Gastrocnemius medialis (tissue), 4 donors: ENCODE measurements at regions not wholly inside any gene's neighbourhood (a gene's known extent, or its start where the extent isn't known, plus 50 kb on each side); places are given as distances from the start of the nearest gene placed in this dataset.

Source experiments
- CTCF ChIP-seq, 5 experiments: fragments of 450-650 bp in 3 of 5; fragments of 200-600 bp in 2 of 5; sonication (generic) in 2 of 5; IDR thresholded peaks in 4 of 5; conservative IDR thresholded peaks in 1 of 5; 1 replicate in 4 of 5; 2 replicates in 1 of 5; pipeline ENCODE4 v1.5.1; 2016 to 2019; ENCODE audit warnings: antibody characterized with exemption in 5 of 5, mild to moderate bottlenecking in 3 of 5, moderate library complexity in 3 of 5
- POLR2A ChIP-seq, 2 donors: fragments of 450-650 bp; IDR thresholded peaks; one replicate each; pipeline ENCODE4 v1.6.1; 2017; ENCODE audit warnings: antibody characterized with exemption in 2 of 2, mild to moderate bottlenecking in 2 of 2, moderate library complexity in 2 of 2

DNA sequence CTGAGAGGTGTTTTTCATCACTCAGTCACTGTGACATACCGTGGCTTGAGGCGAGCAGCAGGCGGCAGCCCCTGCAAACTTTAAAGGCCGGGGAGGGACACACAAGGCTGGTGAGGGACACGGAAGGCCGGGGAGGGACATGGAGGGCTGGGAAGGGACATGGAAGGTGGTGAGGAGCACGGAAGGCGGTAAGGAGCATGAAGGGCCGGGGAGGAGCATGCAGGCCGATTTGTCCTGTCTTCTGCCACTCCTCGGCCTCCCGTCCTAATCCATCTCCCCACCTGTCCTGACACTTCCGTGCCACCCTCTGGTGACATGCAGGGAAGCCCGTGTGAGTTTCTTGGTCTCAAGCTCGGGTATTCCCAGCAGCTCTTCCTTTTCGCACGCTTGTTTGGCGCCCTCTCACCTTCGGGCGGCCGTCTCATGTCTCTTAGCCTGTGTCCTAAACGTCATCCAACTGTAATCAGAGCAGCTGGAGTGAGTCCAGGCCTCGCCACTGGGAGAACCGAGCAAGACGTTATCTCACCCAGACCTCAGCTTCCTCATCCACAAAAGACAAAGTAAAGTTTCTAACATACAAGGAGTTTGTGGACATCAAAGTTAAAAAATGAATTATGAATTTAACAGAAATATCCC is 126.5 kb downstream of the MRPL36 start:
- TF ChIP-seq CTCF (IDR thresholded peaks at IDR 0.05 in 4 of 5, conservative IDR thresholded peaks at IDR 0.05 in 1 of 5): no peak
- TF ChIP-seq POLR2A (IDR thresholded peaks at IDR 0.05): no peak
